ENCODE measurements at regions not wholly inside any gene's neighbourhood (a gene's known extent, or its start where the extent isn't known, plus 50 kb on each side); places are given as distances from the start of the nearest gene placed in this dataset.

GRCh38 chr2:61671561-61672315 is 133.6 kb upstream of the XPO1 start:
- TF ChIP-seq REST (IDR thresholded peaks at IDR 0.05; ENCODE audit: insufficient read depth in 1 of 2, low read depth in 2 of 2, low read length in 2 of 2) (no peak), SIN3A (IDR thresholded peaks at IDR 0.05; ENCODE audit: borderline replicate concordance, insufficient read depth, low read length) (no peak), FOXP2 (optimal IDR thresholded peaks at IDR 0.05; ENCODE audit: borderline replicate concordance, extremely low read depth, extremely low read length, insufficient read depth) (no peak), TAF1 (IDR thresholded peaks at IDR 0.05; ENCODE audit: borderline replicate concordance, insufficient read depth, low read length) (no peak), POLR2AphosphoS5 (IDR thresholded peaks at IDR 0.05; ENCODE audit: low read depth, low read length) (no peak)

GRCh38 chr2:61670591-61671501 is 132.7 kb upstream of the XPO1 start:
- TF ChIP-seq SIN3A (IDR thresholded peaks at IDR 0.05; ENCODE audit: borderline replicate concordance, insufficient read depth, low read length) (no peak), TAF1 (IDR thresholded peaks at IDR 0.05; ENCODE audit: borderline replicate concordance, insufficient read depth, low read length) (no peak)

DNA sequence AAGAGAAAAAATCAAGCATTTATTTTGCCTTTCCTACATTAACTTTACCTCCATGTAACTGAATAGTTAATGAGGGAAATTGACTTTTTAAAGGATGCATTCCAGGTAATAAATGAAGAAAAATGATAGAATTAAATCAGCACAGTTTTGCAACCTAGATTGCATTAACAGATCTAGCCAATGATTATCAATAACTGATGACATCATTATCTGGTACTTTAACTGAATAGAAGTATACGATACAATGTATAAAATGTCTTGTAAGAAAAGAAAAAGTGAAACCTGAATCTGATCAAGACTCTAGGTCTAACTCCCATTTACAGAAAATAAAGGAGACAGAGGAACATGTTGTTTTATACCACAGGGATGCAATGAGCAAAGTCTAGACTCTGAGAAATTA is 126.0 kb upstream of the XPO1 start:
- no peak for TF ChIP-seq POLR2AphosphoS5 (IDR thresholded peaks at IDR 0.05; ENCODE audit: low read depth, low read length)
- TF ChIP-seq TAF1 (IDR thresholded peaks at IDR 0.05; ENCODE audit: borderline replicate concordance, insufficient read depth, low read length), result no peak
- no peak for TF ChIP-seq SIN3A (IDR thresholded peaks at IDR 0.05; ENCODE audit: borderline replicate concordance, insufficient read depth, low read length)
- TF ChIP-seq REST (IDR thresholded peaks at IDR 0.05; ENCODE audit: insufficient read depth in 1 of 2, low read depth in 2 of 2, low read length in 2 of 2), result no peak
- no peak for TF ChIP-seq FOXP2 (optimal IDR thresholded peaks at IDR 0.05; ENCODE audit: borderline replicate concordance, extremely low read depth, extremely low read length, insufficient read depth)

GRCh38 chr2:61662990-61663389 is 124.8 kb upstream of the XPO1 start:
- TF ChIP-seq SIN3A (IDR thresholded peaks at IDR 0.05; ENCODE audit: borderline replicate concordance, insufficient read depth, low read length) (no peak), REST (IDR thresholded peaks at IDR 0.05; ENCODE audit: insufficient read depth in 1 of 2, low read depth in 2 of 2, low read length in 2 of 2) (no peak), FOXP2 (optimal IDR thresholded peaks at IDR 0.05; ENCODE audit: borderline replicate concordance, extremely low read depth, extremely low read length, insufficient read depth) (no peak), POLR2AphosphoS5 (IDR thresholded peaks at IDR 0.05; ENCODE audit: low read depth, low read length) (no peak), TAF1 (IDR thresholded peaks at IDR 0.05; ENCODE audit: borderline replicate concordance, insufficient read depth, low read length) (no peak)

DNA sequence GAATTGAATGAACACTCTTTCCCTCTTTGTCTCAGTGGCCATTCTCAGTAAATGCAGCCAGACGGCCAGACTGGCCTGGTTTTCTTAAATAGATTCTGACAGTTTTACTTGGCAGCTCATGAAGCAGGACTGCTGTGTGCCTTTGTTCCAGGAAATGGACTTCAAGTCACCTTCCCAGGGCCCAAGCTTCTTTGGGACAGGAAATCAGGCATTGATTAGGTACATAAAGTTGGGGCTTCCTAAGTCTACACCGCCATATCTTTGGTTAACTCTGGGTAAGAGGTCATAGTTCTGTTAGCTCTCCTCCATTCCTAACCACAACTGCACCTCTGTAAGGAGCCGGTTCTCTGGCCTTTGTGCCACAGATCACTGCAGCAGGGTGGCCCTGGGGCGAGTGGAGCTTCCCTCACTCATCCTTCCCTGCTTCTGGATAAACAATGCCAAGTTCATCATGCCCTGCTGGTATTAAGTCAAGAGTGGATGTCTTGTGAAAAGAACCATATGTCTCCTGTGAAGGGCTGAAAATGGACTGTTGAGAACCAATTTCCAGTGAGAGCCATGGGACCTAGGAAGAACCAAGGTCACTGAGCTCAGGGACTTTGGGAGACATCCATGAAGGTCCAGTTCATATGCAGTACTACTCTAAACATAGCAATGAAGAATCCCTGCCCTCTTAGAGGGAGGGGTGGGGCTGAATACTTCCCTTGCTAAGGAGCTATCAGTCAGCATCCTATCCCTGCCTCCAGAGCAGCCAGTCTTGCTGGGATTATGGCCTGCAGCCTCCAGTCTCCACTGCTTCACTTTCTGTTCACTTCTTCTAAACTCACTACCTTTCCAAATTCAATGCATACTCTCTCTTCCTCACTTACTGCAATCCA is 122.6 kb upstream of the XPO1 start:
- TF ChIP-seq FOXP2 (optimal IDR thresholded peaks at IDR 0.05; ENCODE audit: borderline replicate concordance, extremely low read depth, extremely low read length, insufficient read depth) (no peak), TAF1 (IDR thresholded peaks at IDR 0.05; ENCODE audit: borderline replicate concordance, insufficient read depth, low read length) (no peak)

All from PFSK-1 (cell line).